ENCODE measurements at regions not wholly inside any gene's neighbourhood (a gene's known extent, or its start where the extent isn't known, plus 50 kb on each side); places are given as distances from the start of the nearest gene placed in this dataset.

DNA sequence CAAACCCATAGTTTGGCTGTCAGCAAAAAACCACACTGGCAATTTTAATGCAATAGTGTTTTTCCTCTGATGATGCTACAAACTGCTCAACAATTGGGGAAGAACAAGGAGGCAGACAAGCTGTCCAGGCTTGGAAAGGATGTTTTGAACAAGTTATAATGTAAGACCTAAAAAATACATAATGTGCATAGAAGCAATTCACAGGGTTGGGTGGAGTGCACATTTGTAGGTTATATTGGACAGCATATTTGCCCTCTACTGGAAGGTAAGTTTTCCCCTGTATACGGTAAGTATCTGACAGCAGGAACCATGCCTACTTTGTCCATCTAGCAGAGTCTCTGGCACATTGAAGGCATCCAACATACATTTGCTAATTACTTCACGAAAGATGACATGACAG lies 114.3 kb upstream of the PUM3 start:
- H3K4me3 ChIP-seq, result no peak overlapping the region
- TF ChIP-seq RB1 (IDR thresholded peaks at IDR 0.05; ENCODE audit: low read depth), result no peak
- TF ChIP-seq ZNF324 (CRISPR knock-in tag; IDR thresholded peaks at IDR 0.05), result no peak
- TF ChIP-seq KAT8 (IDR thresholded peaks at IDR 0.05; ENCODE audit: low read depth), result no peak
- TF ChIP-seq ARHGAP35 (IDR thresholded peaks at IDR 0.05; ENCODE audit: partially characterized antibody), result no peak
- no peak for TF ChIP-seq NR2F6 (CRISPR knock-in tag; IDR thresholded peaks at IDR 0.05)
- no peak for TF ChIP-seq U2AF2 (optimal IDR thresholded peaks at IDR 0.05; ENCODE audit: low read depth, low read length)
- H3K36me3 ChIP-seq (ENCODE audit: control insufficient read depth, insufficient read depth, low read length), result no peaks in the 10 kb centered on the region
- H3K27me3 ChIP-seq (ENCODE audit: control insufficient read depth in 2 of 2, insufficient read depth in 2 of 2, low read length in 2 of 2), result no peaks in the 10 kb centered on the region
- ATAC-seq (no peak), FAIRE-seq (no peak), DNase-seq (ENCODE audit: extremely low read depth in 1 of 4, low spot score in 3 of 4) (no peak)
- no peaks in the 10 kb centered on the region for H4K20me1 ChIP-seq (replicated peaks; ENCODE audit: control insufficient read depth, insufficient read depth, low read length)
- no peaks in the 10 kb centered on the region for H3K4me1 ChIP-seq (replicated peaks in 1 of 2; ENCODE audit: control insufficient read depth in 2 of 2, insufficient read depth in 2 of 2, low read length in 2 of 2)
- H3K79me2 ChIP-seq (ENCODE audit: control insufficient read depth, insufficient read depth, low read length), result no peaks in the 10 kb centered on the region
- H3K4me2 ChIP-seq (ENCODE audit: insufficient read depth, low read length), result no peak overlapping the region
- no peak overlapping the region for H2AFZ ChIP-seq (ENCODE audit: low read depth, low read length)
- H3K9ac ChIP-seq (ENCODE audit: insufficient read depth in 1 of 2, low read depth in 2 of 2, low read length in 2 of 2), result no peak overlapping the region
- in situ Hi-C loops (cut with MboI), result no loop called here
- WGBS (ENCODE audit: insufficient coverage, low coverage, missing lambda C conversion rate), result 3% methylated on average over 2 of the region's 2 CpGs
- no peaks in the 10 kb centered on the region for H3K9me3 ChIP-seq (replicated peaks; ENCODE audit: control insufficient read depth, insufficient read depth, low read depth, low read length)
- ChIA-PET CTCF (ENCODE audit: low intra/inter-chr PET ratio) (no interaction called here), POLR2A (no interaction called here)
- intact Hi-C loops (cut with micrococcal nuclease), result no loop called here
- H3K9me1 ChIP-seq (ENCODE audit: control insufficient read depth, insufficient read depth, low read length), result no peaks in the 10 kb centered on the region
- H3K27ac ChIP-seq (ENCODE audit: extremely low read depth, low read depth, low read length), result no peak overlapping the region
- BruUV-seq (replicated peaks), result no TSS peak

DNA sequence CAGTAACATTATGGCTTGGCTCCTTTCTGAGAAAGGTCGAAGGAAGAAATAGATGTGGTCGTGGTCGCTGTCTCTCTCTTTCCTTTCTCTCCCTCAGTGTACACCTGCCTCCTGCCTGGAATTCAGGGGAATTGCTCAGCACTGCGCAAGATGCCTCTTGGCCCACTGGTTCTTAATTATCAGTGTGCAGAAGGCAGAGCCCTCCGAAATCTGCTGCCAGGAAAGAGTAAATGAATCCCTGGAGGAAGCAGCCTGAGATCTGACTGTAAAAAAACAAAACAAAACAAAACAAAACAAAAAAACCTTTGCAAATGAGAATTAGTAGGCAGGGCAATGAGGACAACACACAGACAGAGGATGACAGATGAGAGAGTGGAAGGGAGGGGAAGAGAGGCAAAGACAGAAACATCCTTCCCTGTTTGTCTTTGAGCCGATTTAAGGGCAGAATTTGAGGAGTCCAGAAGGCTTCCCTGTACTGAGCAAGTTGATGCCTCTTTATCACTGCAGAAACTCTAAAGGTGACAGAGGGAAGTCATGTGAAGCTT lies 113.8 kb upstream of the PUM3 start:
- no peaks in the 10 kb centered on the region for H4K20me1 ChIP-seq (replicated peaks; ENCODE audit: control insufficient read depth, insufficient read depth, low read length)
- no peak for DNase-seq (ENCODE audit: extremely low read depth in 1 of 4, low spot score in 3 of 4)
- no peak overlapping the region for H3K4me3 ChIP-seq
- in situ Hi-C loops (cut with MboI), result no loop called here
- no peaks in the 10 kb centered on the region for H3K9me3 ChIP-seq (replicated peaks; ENCODE audit: control insufficient read depth, insufficient read depth, low read depth, low read length)
- H3K4me1 ChIP-seq (replicated peaks in 1 of 2; ENCODE audit: control insufficient read depth in 2 of 2, insufficient read depth in 2 of 2, low read length in 2 of 2), result no peaks in the 10 kb centered on the region
- no peaks in the 10 kb centered on the region for H3K27me3 ChIP-seq (ENCODE audit: control insufficient read depth in 2 of 2, insufficient read depth in 2 of 2, low read length in 2 of 2)
- H3K36me3 ChIP-seq (ENCODE audit: control insufficient read depth, insufficient read depth, low read length), result no peaks in the 10 kb centered on the region
- CTCF ChIA-PET (ENCODE audit: low intra/inter-chr PET ratio), result no interaction called here
- no peak overlapping the region for H3K9ac ChIP-seq (ENCODE audit: insufficient read depth in 1 of 2, low read depth in 2 of 2, low read length in 2 of 2)
- H3K27ac ChIP-seq (ENCODE audit: extremely low read depth, low read depth, low read length), result no peak overlapping the region
- POLR2A ChIA-PET, result no interaction called here
- no peaks in the 10 kb centered on the region for H3K79me2 ChIP-seq (ENCODE audit: control insufficient read depth, insufficient read depth, low read length)
- no TSS peak for BruUV-seq (replicated peaks)
- intact Hi-C loops (cut with micrococcal nuclease), result no loop called here
- no peak overlapping the region for H2AFZ ChIP-seq (ENCODE audit: low read depth, low read length)
- WGBS (ENCODE audit: insufficient coverage, low coverage, missing lambda C conversion rate), result 0% methylated on average over 3 of the region's 6 CpGs
- no peak for FAIRE-seq
- no peak overlapping the region for H3K4me2 ChIP-seq (ENCODE audit: insufficient read depth, low read length)
- ATAC-seq, result no peak
- no peaks in the 10 kb centered on the region for H3K9me1 ChIP-seq (ENCODE audit: control insufficient read depth, insufficient read depth, low read length)
- TF ChIP-seq ZNF274 (IDR thresholded peaks at IDR 0.05; ENCODE audit: borderline replicate concordance, low read depth, low read length), result no peak
- TF ChIP-seq, protein P1, sequence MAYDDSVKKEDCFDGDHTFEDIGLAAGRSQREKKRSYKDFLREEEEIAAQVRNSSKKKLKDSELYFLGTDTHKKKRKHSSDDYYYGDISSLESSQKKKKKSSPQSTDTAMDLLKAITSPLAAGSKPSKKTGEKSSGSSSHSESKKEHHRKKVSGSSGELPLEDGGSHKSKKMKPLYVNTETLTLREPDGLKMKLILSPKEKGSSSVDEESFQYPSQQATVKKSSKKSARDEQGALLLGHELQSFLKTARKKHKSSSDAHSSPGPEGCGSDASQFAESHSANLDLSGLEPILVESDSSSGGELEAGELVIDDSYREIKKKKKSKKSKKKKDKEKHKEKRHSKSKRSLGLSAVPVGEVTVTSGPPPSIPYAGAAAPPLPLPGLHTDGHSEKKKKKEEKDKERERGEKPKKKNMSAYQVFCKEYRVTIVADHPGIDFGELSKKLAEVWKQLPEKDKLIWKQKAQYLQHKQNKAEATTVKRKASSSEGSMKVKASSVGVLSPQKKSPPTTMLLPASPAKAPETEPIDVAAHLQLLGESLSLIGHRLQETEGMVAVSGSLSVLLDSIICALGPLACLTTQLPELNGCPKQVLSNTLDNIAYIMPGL (CRISPR knock-in tag; IDR thresholded peaks at IDR 0.05), result no peak
- TF ChIP-seq LCOR (CRISPR knock-in tag; IDR thresholded peaks at IDR 0.05), result no peak
- TF ChIP-seq SRSF9 (IDR thresholded peaks at IDR 0.05; ENCODE audit: borderline replicate concordance, low read depth, low read length), result no peak
- TF ChIP-seq MCM2 (IDR thresholded peaks at IDR 0.05; ENCODE audit: low read depth), result no peak
- TF ChIP-seq ARID2 (IDR thresholded peaks at IDR 0.05), result no peak
- TF ChIP-seq ZNF174 (CRISPR knock-in tag; IDR thresholded peaks at IDR 0.05), result no peak
- no peak for TF ChIP-seq MEF2A (IDR thresholded peaks at IDR 0.05; ENCODE audit: control insufficient read depth, low read depth, low read length)
- no peak for TF ChIP-seq ZFP36 (IDR thresholded peaks at IDR 0.05; ENCODE audit: low read depth, low read length, partially characterized antibody)
- no peak for TF ChIP-seq PTRF (tag; IDR thresholded peaks at IDR 0.05)
- TF ChIP-seq, protein P2, sequence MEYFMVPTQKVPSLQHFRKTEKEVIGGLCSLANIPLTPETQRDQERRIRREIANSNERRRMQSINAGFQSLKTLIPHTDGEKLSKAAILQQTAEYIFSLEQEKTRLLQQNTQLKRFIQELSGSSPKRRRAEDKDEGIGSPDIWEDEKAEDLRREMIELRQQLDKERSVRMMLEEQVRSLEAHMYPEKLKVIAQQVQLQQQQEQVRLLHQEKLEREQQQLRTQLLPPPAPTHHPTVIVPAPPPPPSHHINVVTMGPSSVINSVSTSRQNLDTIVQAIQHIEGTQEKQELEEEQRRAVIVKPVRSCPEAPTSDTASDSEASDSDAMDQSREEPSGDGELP (CRISPR knock-in tag; IDR thresholded peaks at IDR 0.05; ENCODE audit: borderline replicate concordance), result no peak

Measured in K562 (cell line).